ENCODE measurements at regions not wholly inside any gene's neighbourhood (a gene's known extent, or its start where the extent isn't known, plus 50 kb on each side); places are given as distances from the start of the nearest gene placed in this dataset.
"Not testable (repeated sequence)": the region's sequence is repeated elsewhere in the genome, so short reads cannot be mapped to it uniquely, and the experiment has no call there.

DNA sequence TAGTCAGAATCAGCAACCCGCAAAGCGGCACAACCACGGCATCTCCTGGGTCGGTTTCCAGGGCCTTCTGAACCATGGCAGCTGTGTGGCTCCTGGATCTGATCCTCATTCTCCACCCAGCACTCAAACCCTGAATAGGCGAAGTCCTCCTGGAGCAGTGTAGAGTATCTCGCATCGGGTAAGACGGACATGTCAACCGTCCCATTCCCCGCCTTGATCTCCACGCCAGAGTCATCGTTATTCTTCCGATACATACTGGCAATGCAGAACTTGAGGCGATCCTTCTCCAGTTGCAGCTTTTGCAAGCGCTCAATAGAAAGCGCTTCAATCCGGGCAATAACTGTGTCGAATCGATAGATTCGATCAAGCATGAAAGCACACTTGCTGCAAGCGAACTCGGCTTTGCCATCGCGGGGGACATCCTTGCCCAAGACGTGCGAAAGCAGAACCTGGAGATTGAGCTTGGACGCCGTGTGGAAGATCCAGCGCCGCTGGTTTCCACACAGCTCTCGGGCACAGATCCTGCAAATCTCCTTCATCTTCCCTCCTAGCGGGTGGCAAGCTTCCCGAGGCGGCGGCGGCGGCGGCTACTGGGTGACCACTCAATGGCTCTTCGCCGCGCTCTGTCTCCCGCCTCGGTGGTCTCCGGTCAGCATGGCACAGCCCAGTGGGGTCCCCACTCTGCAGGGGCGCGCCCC is 142.9 kb downstream of the NBPF8 start:
- DNase-seq = peak; percentile 7 to 39 (median 36)

DNA sequence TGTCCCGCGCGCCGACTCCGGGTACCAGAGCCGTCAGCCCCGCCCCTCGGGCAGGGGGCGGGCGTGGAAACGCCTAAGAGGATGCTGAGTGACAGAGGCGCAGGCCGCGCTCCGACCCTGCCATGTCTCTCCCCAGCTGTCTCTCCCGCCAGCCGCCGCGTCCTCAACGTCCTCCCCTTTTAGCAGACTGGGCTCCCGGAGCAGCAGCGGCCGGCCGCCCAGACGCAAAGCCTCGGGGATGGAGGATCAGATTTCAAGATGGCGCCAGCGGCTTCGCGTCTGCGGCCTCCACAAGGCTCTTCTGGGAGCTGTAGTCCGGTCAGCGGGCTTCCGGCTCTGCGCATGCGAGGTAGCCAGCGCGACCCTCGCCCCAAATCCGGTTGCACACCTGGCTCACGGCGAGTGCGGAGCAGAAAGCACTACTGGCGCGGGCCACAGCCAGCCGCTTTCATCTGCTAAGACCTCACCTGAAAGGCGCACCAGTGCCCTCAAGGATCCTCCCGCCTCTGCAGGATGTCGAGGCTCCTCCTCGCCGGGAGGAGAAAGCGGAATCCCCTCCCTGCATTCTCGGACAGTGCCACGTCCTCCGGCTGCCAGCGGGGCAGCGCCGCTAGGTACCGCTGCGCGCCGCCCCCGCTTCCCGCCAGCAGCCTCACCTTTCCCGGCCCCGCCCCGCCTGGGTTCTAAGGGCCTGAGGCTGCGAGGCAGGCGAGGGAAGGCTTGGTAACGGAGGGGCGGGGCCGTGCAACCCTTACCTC is 143.6 kb downstream of the NBPF8 start:
- peak; percentile 40 to 85 (median 83) for DNase-seq

DNA sequence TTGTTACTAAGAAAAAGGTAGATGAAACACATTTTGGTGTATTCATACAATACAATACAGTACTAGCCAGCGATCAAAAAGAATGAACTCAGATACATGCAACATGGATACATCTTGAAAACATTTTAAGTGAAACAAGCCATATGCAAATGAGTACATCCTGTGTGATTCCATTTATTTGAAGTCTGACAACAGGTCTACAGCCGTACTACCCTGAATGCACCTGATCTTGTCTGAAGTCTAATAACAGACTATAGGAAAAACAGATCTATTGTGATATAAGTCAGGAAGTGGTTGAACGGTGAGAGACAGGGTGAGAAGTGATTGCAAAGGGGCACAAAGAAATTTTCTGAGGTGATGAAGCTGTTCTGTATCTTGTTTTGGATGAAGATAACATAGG is 146.9 kb downstream of the NBPF8 start:
- peak in 1 of 3 experiments; percentile 2 for DNase-seq

DNA sequence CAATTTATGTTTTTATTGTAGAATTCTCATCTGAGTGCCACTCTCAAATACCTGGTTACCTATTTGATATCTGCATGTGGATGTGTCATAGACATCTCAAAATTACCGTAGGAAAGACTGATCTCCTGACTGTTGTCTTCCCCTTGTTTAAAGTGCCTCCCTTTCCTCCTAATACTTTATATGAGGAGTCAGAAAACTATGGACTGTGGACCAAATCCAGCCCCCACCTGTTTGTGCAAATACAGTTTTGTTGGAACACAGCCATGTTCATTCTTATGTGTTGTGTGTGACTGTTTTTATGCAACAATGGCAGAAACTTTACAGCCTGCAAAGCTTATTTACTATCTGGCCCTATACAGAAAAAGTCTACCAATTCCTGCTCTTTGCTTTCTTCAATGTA is 150.6 kb downstream of the NBPF8 start:
- not testable (repeated sequence) for DNase-seq

DNA sequence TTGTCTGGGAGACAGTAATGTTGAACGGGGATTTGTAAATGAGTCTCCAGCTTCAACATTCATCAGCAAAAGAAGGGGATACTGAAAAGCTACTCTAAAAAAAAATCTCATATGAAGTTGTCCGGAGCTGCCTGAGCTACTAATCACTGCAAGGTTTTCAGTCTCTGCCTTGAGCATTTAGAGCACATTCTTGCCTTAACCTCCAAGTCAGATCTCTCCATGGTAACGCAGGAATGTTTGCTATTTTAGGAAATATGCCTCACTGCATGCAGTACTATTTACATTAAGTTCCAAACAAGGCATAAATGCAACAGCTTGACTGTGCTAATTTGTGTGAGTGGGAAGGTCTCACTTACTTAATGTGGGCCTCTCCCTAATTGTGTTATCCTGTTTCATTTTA is 152.8 kb downstream of the NBPF8 start:
- DNase-seq = not testable (repeated sequence)

DNA sequence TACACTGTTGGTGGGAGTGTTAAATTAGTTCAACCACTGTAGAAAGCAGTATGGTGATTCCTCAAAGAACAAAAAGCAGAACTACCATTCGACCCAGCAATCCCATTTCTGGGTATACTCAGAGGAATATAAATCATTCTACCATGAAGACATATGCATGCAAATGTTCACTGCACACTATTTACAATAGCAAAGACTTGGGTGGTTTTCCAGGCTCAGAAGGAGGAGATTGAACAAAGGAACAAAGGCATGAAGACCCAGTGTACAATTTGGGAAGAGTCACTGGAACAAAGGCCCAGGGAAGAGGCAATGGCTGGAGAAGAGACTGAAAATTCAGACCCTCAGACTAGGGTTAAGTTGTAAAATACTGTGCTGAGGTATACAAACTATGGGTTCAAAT is 148.5 kb upstream of the NBPF26 start:
- DNase-seq = not testable (repeated sequence)

DNA sequence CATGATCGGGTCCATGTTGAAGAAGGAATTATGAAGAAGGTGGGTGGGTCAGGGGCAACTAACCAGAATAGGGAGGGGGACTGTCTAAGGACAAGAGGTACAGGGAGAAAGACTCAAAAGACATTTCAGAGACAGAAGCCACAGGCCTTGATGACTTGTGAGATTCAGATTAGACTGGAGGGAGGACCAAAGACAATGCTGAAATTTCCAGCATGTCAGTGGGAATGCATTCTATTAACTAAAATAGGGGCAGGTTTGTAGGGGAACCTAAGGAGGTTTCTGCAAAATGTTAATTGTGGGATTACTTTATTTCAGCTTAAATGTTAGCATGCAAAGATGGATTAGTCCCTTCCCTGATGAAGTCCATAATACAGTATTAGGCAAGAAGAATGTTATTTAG is 141.6 kb upstream of the NBPF26 start:
- DNase-seq = not testable (repeated sequence)

DNA sequence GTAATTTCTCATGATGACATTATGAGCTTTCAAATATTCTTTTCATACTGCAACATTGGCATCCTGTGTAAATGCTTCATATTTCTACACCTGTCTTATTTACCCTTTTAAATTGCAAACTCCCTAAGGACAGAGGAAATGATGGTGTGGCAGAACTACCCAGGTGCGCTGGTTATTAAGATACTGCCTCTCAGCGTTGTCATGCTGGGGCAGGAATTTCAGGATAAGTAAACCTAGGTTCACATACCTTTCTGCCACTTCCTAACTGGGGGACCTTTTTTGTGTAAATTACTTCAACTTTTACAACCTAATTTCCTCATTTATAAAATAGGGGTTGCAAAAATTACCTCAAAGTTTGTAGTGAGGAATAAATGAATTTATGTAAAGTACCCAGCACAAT is 137.7 kb upstream of the NBPF26 start:
- DNase-seq = not testable (repeated sequence)

DNA sequence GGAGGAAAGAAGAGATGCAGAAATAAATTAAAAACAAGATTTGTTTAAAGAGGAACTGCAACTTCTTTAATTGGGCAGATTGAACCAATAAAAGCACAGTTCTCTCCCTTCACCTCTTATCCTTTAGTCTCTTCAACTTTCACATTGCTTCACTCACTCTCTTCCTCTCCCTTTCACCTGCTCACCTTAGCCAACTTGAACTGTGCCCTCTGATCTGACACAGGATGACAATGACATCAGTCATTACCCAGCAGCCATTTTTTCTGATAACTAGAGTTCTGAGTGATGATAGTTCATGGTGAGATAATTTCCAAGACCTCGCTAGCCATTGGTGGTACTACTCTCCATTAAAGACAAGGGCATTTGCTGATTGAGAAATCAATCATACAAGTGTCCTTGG is 134.9 kb upstream of the NBPF26 start:
- not testable (repeated sequence) for DNase-seq

DNA sequence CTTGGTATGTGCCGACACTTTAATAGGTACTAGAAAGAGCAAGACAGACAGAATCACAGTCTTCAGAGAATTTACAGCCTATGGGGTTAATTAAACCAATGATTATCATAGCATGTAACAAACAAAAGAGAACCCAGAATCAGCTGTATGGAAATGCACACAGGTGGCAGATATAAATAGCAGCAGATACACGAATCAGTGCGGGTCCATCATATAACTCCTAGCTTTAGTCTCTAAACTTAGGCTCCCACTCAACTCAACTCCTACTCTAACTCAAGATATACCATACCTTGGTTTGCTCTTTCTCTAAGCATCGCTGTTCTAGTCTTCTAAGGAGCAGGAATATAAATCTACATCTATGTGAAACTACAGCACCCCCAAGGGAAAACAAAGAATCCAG is 132.0 kb upstream of the NBPF26 start:
- not testable (repeated sequence) for DNase-seq

DNA sequence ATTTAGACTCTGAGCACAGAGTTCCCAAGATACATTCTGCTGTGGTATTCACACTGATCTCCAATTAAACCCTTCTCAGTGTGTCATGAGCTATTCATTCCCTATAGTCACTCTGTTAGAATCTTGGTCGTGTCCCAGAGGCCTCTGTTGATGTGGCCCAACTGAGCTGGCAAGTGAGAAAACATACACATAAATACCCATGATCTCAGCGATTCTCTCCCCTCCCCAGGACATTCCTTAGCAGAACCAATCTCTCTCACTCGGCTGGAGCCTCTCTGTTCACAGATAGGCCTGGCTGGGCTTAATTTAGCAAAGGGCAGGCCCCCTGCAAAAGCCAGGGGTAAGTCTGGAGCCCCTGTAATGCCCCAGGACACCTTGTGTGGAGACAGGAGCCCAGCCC is 130.8 kb upstream of the NBPF26 start:
- DNase-seq = not testable (repeated sequence)

DNA sequence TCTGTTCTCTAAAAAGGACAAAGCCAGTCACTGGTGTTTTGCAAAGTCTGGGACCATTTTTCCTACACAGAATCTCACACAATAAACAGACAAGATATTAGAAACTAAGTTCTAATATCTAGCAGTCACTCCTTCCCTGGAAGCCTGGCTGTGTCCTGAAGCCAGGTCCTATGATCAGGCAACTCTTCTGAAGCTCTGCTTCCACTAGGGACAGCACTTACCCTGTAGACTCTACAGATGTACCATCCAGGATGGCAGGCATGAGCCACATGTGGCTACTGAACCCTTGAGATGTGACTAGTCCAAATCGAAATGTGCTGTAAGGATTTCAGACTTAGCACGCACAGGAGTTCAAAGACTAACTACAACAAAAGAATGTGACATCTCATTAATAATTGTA is 130.1 kb upstream of the NBPF26 start:
- not testable (repeated sequence) for DNase-seq

DNA sequence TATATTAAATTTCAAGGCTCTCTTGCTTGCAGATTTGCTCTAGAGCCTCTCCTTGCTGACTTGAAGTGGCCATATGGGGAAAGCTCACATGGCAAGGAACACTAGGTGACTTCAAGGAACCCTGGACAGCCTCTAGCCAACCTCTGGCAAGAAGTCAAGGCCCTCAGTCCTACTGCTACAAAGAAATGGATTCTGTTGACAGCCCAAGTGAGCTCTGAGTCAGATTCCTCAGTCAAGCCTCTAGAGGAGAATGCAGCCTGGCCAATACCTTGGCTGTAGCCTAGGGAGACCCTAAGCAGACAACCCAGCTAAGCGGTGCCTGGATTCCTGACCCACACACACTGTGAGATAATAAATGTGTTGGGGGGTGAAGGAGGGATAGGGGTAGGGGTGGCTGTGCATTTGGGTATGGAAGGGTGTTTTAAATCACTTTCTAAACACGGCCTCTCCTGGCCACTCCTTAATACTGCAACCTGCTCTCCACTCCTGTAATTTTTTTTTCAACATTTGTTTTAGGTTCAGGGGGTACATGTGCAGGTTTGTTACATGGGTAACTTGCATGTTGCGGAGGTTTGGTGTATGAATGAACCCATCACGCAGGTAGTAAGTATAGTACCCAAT is 125.3 kb upstream of the NBPF26 start:
- DNase-seq = not testable (repeated sequence)

DNA sequence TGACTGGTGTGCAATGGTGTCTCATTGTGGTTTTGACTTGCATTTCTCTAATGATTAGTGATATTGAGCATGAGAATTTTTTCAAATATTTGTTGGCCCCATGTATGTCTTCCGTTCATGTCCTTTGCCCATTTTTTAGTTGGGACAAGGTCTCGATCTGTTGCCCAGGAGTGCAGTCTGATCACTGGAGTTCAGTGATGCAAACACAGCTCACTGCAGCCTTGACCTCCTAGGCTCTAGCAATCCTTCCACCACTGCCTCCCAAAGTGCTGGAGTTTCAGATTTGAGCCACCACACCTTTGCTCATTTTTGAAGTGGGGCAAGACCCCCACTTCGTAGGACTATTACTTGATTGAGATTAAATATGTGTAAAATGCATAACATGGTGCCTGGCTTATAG is 124.2 kb upstream of the NBPF26 start:
- DNase-seq = not testable (repeated sequence)

DNA sequence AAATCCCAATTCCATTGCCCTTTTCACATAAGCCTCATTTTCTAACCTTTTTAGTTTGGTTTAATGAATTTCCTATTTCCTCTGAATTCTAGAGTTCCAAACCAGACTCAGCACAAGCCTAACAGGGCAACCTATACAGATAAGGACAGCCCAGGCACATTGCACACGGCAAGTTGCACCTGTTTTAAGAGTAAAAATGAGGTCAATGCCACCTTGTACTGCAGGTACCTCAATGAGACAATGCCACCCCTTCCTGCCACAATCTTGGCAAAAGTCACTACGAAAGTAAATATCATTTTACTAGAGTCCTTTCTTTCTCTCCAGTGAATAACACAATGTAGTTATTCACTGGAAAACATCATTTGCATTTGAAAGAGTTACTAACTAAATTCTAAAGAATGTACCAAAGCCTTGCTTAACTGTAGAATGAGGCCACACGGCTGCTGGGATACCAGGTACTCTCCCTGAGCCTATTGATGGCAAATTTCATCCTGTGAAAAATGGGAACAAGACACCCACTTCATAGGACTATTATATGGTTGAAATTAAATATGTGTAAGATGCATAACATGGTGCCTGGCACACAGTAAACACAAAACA is 123.2 kb upstream of the NBPF26 start:
- DNase-seq = not testable (repeated sequence)

DNA sequence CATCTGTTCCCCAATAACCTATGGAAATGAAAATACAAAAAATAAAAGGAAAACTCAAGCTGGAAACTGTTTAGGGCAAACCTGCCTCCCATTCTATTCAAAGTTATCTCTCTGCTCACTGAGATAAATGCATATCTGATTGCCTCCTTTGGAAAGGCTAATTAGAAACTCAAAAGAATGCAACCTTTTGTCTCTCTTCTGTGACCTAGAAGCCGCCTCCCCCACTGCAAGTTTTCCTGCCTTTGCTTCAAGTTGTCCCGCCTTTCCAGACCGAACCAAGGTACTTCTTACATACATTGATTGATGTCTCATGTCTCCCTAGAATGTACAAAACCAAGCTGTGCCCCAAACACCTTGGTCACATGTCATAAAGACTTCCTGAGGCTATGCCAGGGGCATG is 115.9 kb upstream of the NBPF26 start:
- DNase-seq = not testable (repeated sequence)

DNA sequence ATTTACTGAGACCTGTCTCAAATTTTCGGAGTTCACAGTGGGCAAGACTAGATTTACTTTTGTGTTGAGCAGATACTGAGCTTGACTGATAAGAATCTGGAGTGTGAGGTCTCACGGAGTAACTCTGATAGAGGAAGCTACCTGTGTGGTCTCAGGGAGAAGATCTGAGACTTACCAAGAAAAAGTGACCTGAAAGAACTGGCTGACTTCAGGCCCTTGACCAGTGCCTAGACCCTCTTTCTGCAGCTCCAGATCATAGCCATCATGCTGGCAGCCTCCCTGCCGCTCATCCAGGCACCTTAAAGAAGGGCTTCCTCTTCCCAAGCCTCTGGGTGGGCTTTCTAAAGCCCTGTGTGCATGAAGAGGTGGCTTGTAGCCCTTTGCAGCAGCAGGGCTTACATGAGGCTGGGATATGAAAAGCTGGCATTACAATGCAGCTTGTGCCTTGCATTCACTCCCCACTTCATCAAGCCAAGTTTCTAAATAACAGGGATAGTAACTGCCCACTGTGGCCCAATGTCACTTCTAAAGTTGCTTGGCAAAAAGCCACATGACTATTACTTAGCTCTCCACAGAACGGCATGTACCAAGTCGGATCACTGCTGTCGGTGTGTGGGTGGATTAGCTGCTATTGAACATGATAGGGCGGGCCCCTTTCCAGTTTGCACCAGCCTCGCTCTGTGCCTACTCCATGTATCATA is 115.3 kb upstream of the NBPF26 start:
- not testable (repeated sequence) for DNase-seq

DNA sequence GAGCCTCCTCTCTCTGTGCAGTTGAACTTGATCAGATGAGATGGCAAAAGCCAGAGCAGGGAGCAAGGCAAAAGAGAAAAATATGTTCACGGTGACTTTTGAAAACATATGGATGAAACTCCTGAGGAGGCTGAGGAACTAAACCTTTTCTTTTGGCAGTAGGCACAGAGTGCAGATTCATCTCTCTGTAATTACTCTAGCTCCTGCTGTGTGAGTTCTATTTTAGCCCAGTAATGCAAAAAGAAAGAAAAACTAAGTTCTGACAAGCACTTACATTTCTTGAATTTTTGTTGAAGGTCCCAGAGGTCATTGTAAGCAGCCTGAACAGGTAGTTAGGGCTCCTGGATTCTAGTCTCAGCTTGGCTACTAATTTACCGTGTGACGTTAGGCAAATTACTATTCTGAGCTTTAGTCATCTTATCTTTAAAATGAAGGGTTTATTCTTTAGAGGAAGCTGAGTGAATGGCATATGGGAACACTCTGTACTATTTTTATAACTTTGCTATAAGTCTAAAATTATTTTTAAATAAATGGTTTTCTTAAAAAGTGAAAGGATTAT is 114.7 kb upstream of the NBPF26 start:
- not testable (repeated sequence) for DNase-seq

DNA sequence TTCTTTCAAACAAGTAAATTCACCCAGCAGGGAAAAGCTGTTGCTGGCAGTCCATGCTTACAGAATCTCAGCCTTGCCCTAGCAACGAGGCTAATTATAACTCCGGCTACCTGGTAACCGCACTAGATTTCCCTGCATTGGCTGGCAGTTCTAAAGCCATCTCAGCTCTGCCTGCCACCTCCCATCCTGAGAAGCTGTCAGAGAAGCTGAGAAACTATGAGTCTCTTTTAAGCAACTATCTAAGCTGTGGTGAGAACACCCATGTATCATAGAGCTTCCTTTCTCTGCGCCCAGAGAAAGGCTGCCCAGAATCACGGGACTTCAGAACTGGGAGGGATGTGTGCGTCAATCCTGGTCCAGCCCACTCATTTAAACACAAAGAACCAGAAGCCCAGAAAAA is 113.9 kb upstream of the NBPF26 start:
- DNase-seq = not testable (repeated sequence)

DNA sequence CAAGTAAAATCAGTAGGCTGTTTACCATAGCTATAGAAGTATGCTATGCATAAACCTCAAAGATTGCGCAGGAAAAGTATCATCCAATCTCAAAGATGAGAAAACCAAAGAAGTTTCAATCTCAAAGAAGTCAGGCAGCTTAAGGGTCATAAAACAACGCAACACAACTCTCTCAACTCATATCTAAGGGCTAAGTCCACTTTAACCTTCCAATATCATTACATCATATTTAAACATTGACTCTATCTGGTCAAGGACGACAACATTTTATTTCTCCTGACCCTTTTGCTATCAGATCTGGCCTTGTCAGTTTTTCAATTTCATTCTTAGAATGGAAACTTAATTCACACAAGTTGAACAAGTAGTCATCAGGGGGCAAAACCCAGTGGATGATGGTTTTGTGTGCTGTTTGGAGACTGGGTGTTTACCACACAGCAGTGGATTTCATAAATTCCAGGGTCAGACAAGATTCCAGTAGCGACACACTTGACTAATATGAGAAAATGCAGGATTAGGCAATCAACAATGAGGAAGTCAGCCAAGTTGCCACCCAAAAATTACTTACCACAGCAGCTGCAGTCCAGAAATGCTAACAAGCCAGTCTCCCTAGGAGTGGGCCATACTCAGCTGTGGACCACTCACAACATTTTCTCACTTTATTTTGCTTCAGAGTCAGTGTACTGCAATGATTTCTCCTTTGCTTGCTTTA is 108.7 kb upstream of the NBPF26 start:
- DNase-seq = not testable (repeated sequence)

DNA sequence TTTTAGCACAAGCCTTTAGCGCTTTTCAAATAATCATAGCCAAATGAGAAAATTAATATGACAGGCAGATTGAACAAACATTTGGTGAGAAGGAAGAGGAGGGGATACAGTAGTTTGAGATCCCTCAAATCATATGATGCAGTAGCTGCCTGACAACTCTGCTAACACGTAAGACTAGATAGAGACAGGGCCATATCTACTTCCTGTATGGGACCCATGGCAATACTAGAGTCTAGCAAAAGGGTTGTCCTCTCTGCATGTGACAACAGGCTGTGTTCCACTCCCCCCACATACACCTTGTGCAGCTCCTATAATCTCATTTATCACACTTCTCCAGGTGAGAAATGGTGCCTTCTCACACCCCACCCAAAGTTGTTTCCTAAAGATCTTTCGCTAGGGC is 106.3 kb upstream of the NBPF26 start:
- not testable (repeated sequence) for DNase-seq
